IPS-18c (cell line): ENCODE measurements at regions not wholly inside any gene's neighbourhood (a gene's known extent, or its start where the extent isn't known, plus 50 kb on each side); places are given as distances from the start of the nearest gene placed in this dataset.

Experiments
- H3K4me3 ChIP-seq: 2 replicates; pipeline ENCODE4 v1.7.0; 2013; ENCODE audit warnings: low read depth, mild to moderate bottlenecking, low read length, moderate library complexity; ENCODE audit not compliant: insufficient read depth
- H3K9me3 ChIP-seq: one replicate; pipeline ENCODE4 v1.6.1; 2013; ENCODE audit warnings: mild to moderate bottlenecking, low read length, moderate library complexity; ENCODE audit not compliant: control insufficient read depth, insufficient read depth

- no peak overlapping the region for H3K4me3 ChIP-seq
- no peaks in the 10 kb centered on the region for H3K9me3 ChIP-seq
These were observed 60.7 kb upstream of the SOX9 start for GRCh38 chr17:72060084-72060483.

- Histone ChIP-seq H3K9me3 (peaks cover 4% of the 10 kb centered on the region), H3K4me3 (no peak overlapping the region)
These were observed 57.6 kb upstream of the SOX9 start for GRCh38 chr17:72063262-72063661.

- Histone ChIP-seq H3K9me3 (peaks cover 4% of the 10 kb centered on the region), H3K4me3 (no peak overlapping the region)
These were observed 56.9 kb upstream of the SOX9 start for GRCh38 chr17:72063756-72064450.

- peaks cover 4% of the 10 kb centered on the region for H3K9me3 ChIP-seq
- no peak overlapping the region for H3K4me3 ChIP-seq
These were observed 56.1 kb upstream of the SOX9 start for GRCh38 chr17:72064606-72065193.

GRCh38 chr17:72065556-72065955 lies 55.3 kb upstream of the SOX9 start:
- Histone ChIP-seq H3K4me3 (no peak overlapping the region), H3K9me3 (peaks cover 4% of the 10 kb centered on the region)

- Histone ChIP-seq H3K9me3 (peaks cover 4% of the 10 kb centered on the region), H3K4me3 (no peak overlapping the region)
These were observed 52.2 kb upstream of the SOX9 start for GRCh38 chr17:72068643-72069042.

GRCh38 chr17:72069586-72070202 lies 51.1 kb upstream of the SOX9 start:
- Histone ChIP-seq H3K4me3 (no peak overlapping the region), H3K9me3 (peaks cover 4% of the 10 kb centered on the region)
